T1000 (cell line): ENCODE measurements at regions not wholly inside any gene's neighbourhood (a gene's known extent, or its start where the extent isn't known, plus 50 kb on each side); places are given as distances from the start of the nearest gene placed in this dataset.
"Not testable (repeated sequence)": the region's sequence is repeated elsewhere in the genome, so short reads cannot be mapped to it uniquely, and the experiment has no call there.

Experiments
- DNase-seq: peaks from one replicate; lab custom pipeline; 2025; ENCODE audit warnings: mixed read lengths; lab: John Stamatoyannopoulos, UW

- DNase-seq, result no peak
Observed at GRCh38 chr12:70008944-70009343, 183.9 kb downstream of the MYRFL start.

DNA sequence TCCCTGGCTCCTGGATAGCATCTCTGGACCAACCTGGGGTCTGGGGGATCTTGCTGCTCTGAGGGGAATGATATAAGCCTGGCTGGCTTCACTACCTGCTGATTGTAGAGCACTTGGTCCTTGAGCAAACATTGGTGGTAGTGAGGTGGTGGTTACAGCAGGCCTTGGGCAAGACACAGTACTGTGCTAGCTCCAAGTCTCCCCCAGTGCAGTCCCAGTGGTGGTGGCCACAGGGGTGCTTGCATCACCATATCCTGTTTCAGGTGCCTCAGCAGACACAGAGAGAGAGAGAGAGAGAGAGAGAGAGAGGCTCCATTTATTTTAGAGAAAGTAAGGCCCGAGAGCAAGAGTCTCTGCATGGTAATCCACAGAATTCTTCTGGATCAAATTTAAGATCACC, 186.3 kb downstream of the MYRFL start:
- DNase-seq, result no peak

DNA sequence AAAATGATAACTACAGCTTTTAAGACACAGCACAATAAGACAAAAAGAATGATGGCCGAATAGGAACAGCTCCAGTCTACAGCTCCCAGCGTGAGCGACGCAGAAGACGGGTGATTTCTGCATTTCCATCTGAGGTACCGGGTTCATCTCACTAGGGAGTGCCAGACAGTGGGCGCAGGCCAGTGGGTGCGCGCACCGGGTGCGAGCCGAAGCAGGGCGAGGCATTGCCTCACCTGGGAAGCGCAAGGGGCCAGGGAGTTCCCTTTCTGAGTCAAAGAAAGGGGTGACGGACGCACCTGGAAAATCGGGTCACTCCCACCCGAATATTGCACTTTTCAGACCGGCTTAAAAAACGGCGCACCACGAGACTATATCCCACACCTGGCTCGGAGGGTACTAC, 188.0 kb downstream of the MYRFL start:
- DNase-seq, result not testable (repeated sequence)

DNA sequence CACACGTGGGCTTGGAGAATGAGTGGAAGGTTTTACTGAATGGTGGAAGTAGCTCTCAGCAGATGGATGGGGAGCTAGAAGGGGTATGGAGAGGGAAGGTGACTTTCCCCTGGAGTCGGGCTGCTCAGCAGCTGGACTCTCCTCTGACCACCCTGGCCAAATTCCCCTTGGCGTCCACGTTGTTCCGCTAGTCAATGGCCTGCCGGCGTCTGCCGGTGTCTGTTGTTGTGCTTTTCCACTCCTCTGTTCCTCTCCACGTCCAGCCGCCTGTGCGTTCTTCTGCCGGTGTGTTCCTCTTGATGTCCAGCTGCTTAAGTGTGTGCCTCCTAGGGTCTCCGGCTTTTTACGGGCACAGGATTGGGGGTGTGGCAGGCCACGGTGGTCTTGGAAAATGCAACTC, 203.5 kb downstream of the MYRFL start:
- DNase-seq, result no peak

- DNase-seq, result no peak
Observed at GRCh38 chr12:70028918-70029317, 203.9 kb downstream of the MYRFL start.

DNA sequence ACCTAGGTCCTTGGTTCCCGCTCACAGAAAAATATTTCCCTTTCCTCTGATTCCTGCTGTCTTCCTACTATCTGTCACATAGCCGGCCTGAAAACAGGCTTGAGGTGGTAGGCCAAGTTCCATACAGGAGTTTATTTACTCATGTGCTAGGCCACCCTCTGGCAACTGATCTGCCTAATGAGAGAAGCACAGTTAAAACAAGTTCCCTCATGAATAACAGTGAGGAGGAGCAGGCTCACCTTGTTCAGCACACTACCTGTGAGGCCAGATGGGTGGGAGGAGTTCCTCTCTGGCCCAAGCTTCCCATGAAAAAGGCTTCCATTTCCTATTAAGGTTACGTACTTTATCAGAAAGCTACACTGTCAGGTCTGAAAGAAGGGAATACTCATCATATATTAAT, 206.0 kb downstream of the MYRFL start:
- no peak for DNase-seq

- no peak for DNase-seq
Observed at GRCh38 chr12:70032076-70032475, 207.0 kb downstream of the MYRFL start.

GRCh38 chr12:70033310-70033709, 208.3 kb downstream of the MYRFL start:
- DNase-seq, result no peak

- no peak for DNase-seq
Observed at GRCh38 chr12:70040141-70040540, 203.1 kb upstream of the CNOT2 start.

DNA sequence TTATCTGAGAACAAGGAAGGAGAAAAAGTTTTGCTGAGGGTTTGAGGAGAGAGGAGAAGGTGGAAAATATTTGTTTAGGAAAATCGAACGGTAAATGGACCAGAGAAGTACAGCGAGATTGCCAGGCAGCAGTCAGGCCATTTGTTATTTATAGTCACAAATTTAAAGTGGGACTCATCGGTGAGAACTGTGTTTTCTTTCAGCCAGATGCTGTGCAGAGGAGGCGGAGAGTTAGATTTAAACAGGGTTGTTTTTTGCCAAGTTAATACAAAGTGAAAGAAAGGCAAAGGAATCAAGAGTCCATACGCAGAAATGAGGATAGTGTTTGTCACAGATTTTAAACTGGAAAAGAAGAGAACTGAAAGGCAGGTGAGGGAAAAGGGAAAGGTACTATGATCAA, 200.6 kb upstream of the CNOT2 start:
- no peak for DNase-seq

- DNase-seq, result no peak
Observed at GRCh38 chr12:70043490-70044138, 199.6 kb upstream of the CNOT2 start.

- no peak for DNase-seq
Observed at GRCh38 chr12:70044167-70044566, 199.1 kb upstream of the CNOT2 start.

DNA sequence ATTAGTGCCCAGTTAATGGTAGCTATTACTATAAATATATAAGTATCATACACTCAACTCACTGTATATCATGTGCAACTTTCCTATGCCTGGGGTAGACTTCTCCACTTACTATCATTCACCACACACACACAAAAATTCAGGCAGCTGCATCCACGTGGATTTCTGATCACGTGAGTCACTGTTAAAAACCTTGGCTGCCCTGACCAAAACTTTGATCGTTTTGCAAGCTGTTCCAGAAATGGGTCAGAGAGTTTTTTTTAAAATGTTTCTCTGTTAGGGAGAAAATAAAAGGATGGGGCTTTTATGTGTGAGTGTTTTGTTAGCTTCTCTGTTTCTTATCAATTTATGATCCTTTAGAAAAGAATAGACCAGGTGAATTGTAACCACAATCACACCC, 198.2 kb upstream of the CNOT2 start:
- DNase-seq, result no peak

- no peak for DNase-seq
Observed at GRCh38 chr12:70045514-70045913, 197.7 kb upstream of the CNOT2 start.

GRCh38 chr12:70048521-70049250, 194.5 kb upstream of the CNOT2 start:
- no peak for DNase-seq

DNA sequence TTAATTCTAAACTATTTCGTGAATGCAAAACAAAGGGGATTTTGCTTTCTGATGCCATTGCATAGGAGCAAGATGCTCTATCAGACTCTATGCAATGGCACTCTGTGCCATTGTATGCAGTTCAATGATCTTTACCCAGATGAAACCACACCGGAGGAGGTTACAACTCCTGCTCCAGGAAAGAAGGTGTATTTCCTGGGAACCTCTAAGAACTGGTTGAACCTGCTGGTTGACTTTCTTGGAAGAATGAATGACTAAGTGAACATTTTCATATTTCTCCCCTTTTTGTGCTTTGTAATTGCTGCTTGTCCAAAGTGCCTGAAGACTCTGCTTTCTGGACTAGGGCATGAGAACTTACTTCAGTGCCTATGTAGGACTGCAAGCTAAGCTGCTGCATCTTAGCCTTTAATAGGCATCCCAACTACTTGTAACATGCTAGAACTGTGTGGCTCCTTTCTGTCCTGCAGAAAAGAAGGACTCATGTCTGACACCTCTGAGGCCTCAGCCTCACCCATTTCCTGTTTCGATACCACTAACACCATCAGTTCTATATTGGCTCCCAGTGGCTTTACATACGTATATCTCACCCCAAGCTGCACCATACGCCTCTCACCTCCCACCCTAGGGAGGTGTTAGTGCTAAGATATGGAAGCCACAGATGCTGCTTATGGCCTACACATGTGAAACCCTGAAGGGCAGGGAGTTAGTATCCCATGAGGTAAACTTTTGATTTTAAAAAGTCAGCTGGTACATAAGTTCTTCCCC, 193.5 kb upstream of the CNOT2 start:
- DNase-seq, result no peak

DNA sequence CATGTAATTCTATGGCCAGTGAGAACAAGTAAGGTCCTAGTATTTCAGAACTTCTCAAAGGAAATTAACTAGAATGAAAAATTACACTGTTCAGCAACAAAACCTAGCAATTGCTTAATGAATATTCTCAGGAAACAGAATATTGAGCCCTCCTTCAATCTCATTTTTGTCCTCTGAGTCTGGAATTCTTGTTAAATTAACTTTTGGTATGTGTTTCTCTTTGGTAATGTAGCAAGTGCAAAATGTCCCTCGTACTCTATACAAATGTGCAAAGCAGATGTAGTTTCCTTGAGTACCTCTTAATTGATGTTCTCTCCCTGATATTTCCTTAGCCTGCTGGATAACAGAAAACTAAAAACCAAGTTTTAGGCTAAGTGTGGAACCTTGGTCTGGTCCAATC, 190.8 kb upstream of the CNOT2 start:
- no peak for DNase-seq

DNA sequence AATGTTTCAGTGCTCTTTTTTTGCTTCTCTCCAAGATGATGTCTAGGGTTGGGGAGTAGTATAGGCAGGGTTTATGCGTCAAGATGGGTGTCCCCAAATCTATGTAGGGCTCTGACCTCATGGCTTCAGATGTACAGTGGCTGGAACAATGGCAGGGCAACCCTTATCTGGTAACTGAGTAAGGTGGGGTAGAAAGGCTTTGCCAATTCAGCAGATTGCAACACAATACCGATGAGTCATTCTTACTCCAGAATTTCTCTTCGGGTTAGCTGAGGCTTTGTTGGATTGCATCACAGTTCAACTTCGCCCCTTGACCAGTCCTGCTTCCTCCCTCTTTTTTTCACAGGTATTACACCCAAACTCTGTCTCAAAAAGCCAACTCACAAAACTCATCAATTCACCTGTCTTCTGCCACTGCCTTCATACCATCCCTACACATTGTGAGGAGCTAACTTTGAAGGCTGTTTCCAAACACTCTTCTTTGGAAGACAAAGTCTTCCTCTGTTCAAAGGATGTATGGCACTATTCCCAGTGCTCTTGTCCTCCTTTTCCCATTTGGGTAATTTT, 190.2 kb upstream of the CNOT2 start:
- peak; percentile 77 for DNase-seq

- DNase-seq, result no peak
Observed at GRCh38 chr12:70059373-70059772, 183.9 kb upstream of the CNOT2 start.

GRCh38 chr12:70060634-70061033, 182.6 kb upstream of the CNOT2 start:
- DNase-seq, result no peak

DNA sequence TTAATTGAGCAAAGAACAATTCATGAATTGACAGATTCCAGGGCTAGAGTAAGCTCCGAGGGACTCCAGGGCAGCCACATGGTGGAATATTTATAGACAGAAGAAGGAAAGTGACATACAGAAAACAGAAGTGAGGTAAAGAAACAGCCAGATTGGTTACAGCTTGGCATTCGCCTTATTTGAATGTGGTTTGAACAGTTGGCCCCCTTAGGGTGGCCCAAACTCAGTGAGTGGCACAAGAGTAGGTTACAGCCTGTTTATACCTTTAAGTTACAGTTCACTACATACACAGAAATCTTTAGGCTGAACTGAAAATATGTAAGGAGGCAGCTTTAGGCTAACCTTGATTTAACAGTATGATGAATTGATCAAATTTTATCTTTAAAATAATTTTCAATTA, 174.5 kb upstream of the CNOT2 start:
- no peak for DNase-seq

- no peak for DNase-seq
Observed at GRCh38 chr12:70069221-70070105, 173.8 kb upstream of the CNOT2 start.
